ENCODE measurements at regions not wholly inside any gene's neighbourhood (a gene's known extent, or its start where the extent isn't known, plus 50 kb on each side); places are given as distances from the start of the nearest gene placed in this dataset.
A peak's percentile ranks its signal among the peaks of the same experiment; 100 is the strongest.

GRCh38 chr15:57872281-57873030 lies 165.9 kb downstream of the POLR2M start:
- Histone ChIP-seq H2BK12ac (ENCODE audit: low read depth, low read length) (no peak overlapping the region), H3K4me2 (ENCODE audit: insufficient read depth in 1 of 2, low read depth in 2 of 2, low read length in 2 of 2) (no peak overlapping the region), H3K14ac (ENCODE audit: insufficient read length) (no peak overlapping the region), H4K91ac (replicated peaks; ENCODE audit: insufficient read length, low read length) (no peak overlapping the region), H4K8ac (ENCODE audit: extremely low read depth, insufficient read depth, low read length) (no peak overlapping the region), H3K23ac (ENCODE audit: insufficient read length) (no peak overlapping the region), H2BK15ac (ENCODE audit: low read length) (no peak overlapping the region), H4K20me1 (replicated peaks in 1 of 2; ENCODE audit: control insufficient read depth in 1 of 2, insufficient read depth in 2 of 2, low read length in 2 of 2) (no peaks in the 10 kb centered on the region), H3K18ac (ENCODE audit: extremely low read depth, low read length) (no peak overlapping the region), H3K4me1 (replicated peaks in 1 of 4; ENCODE audit: control insufficient read depth in 3 of 4, insufficient read depth in 4 of 4, low read length in 3 of 4) (no peaks in the 10 kb centered on the region), H2AK5ac (ENCODE audit: low read depth, low read length) (no peak overlapping the region), H3K27me3 (replicated peaks in 1 of 4; ENCODE audit: control insufficient read depth in 3 of 4, extremely low read depth in 1 of 4, insufficient read depth in 3 of 4, low read length in 3 of 4) (no peaks in the 10 kb centered on the region; a peak in 1 of 7 replicates), H3K27ac (ENCODE audit: low read depth, low read length) (no peak overlapping the region), H3K79me2 (ENCODE audit: control insufficient read depth in 1 of 2, insufficient read depth in 2 of 2, low read length in 2 of 2) (no peaks in the 10 kb centered on the region), H2BK120ac (replicated peaks; ENCODE audit: low read depth, low read length) (no peak overlapping the region), H2BK5ac (ENCODE audit: low read depth, low read length) (no peak overlapping the region), H3K56ac (replicated peaks; ENCODE audit: insufficient read length, low read depth, low read length) (no peak overlapping the region), H3K36me3 (ENCODE audit: control insufficient read depth in 2 of 4, insufficient read depth in 4 of 4, low read length in 3 of 4) (no peaks in the 10 kb centered on the region), H3K4me3 (ENCODE audit: extremely low read depth in 1 of 4, insufficient read depth in 2 of 4, low read depth in 3 of 4, low read length in 4 of 4) (no peak overlapping the region), H3K9me3 (ENCODE audit: insufficient read depth in 2 of 2, low read depth in 1 of 2, low read length in 1 of 2) (no peaks in the 10 kb centered on the region), H3K79me1 (ENCODE audit: low read depth, low read length) (no peaks in the 10 kb centered on the region), H2AFZ (ENCODE audit: low read length) (peak overlapping the region; percentile 42), H3K23me2 (ENCODE audit: low read depth, low read length) (no peaks in the 10 kb centered on the region), H3K4ac (replicated peaks; ENCODE audit: insufficient read length, low read depth, low read length) (no peak overlapping the region), H4K5ac (ENCODE audit: insufficient read length, low read depth, low read length) (no peak overlapping the region), H2BK20ac (ENCODE audit: low read length) (no peak overlapping the region), H3K9ac (replicated peaks in 1 of 4; ENCODE audit: extremely low read depth in 1 of 4, low read depth in 3 of 4, low read length in 3 of 4) (no peak overlapping the region)
- FAIRE-seq (no peak), DNase-seq (ENCODE audit: low read depth in 1 of 2, low spot score in 2 of 2) (no peak)
- 78% methylated on average over 6 of the region's 6 CpGs; no CpG with 5 or more reads in 1 of the 2 experiments for WGBS, 2 experiments (ENCODE audit: extremely low coverage in 1 of 2, insufficient coverage in 1 of 2, insufficient read length in 1 of 2, insufficient replicate concordance in 2 of 2, low coverage in 1 of 2, low lambda C conversion rate in 2 of 2, missing lambda C conversion rate in 1 of 2)
- TF ChIP-seq RNF2 (IDR thresholded peaks at IDR 0.05; ENCODE audit: borderline replicate concordance, low read depth, low read length, missing control alignments, poor library complexity, severe bottlenecking), result no peak
- no peak for TF ChIP-seq CREB1 (IDR thresholded peaks at IDR 0.05)
- TF ChIP-seq POLR2AphosphoS5 (IDR thresholded peaks at IDR 0.05; ENCODE audit: low read depth, low read length), result no peak
- TF ChIP-seq GABPA (IDR thresholded peaks at IDR 0.05; ENCODE audit: borderline replicate concordance, insufficient read depth, low read length), result no peak
- TF ChIP-seq GTF2F1 (IDR thresholded peaks at IDR 0.05; ENCODE audit: borderline replicate concordance, low read depth, low read length), result no peak
- no peak for TF ChIP-seq USF2 (IDR thresholded peaks at IDR 0.05; ENCODE audit: low read length)
- TF ChIP-seq SP1 (IDR thresholded peaks at IDR 0.05; ENCODE audit: low read depth, low read length), result no peak
- TF ChIP-seq POLR2A (IDR thresholded peaks at IDR 0.05; ENCODE audit: control extremely low read depth in 1 of 2, low read depth in 2 of 2, low read length in 2 of 2), result no peak
- TF ChIP-seq SIN3A (conservative IDR thresholded peaks at IDR 0.05 in 1 of 2, IDR thresholded peaks at IDR 0.05 in 1 of 2; ENCODE audit: low read depth in 1 of 2, low read length in 2 of 2), result no peak
- no peak for TF ChIP-seq SP2 (IDR thresholded peaks at IDR 0.05; ENCODE audit: low read length)
- TF ChIP-seq TCF12 (IDR thresholded peaks at IDR 0.05; ENCODE audit: low read depth, low read length), result no peak
- no peak for TF ChIP-seq YY1 (IDR thresholded peaks at IDR 0.05; ENCODE audit: low read depth, low read length)
- no peak for TF ChIP-seq SIX5 (IDR thresholded peaks at IDR 0.05; ENCODE audit: low read depth, low read length)
- POLR2A ChIA-PET (ENCODE audit: partially characterized antibody), result no interaction called here
- CTCF ChIA-PET (ENCODE audit: partially characterized antibody), result interaction anchor here (0.8 to 19.0 kb wide), 7 partner anchors 12 to 206 kb away, joined by 3 to 530 read pairs (median 4); no protein-coding TSS in a partner anchor

Data from H1 (cell line).